Lung (tissue), 11 donors: ENCODE measurements at regions not wholly inside any gene's neighbourhood (a gene's known extent, or its start where the extent isn't known, plus 50 kb on each side); places are given as distances from the start of the nearest gene placed in this dataset.

Experiments
- ATAC-seq: fragments of 200-7000 bp; cut with Tn5 transposase; one replicate; pipeline ENCODE4 v1.9.1; 2020; ENCODE audit warnings: moderate number of reproducible peaks; ENCODE audit not compliant: insufficient read depth, low FRiP score
- DNase-seq, 3 donors: peaks; one replicate each; pipeline ENCODE4 v3.0.0-alpha.2; 2013 to 2017
- H3K27ac ChIP-seq, 2 donors: one replicate each; pipeline ENCODE4 v1.5.1; 2013; ENCODE audit warnings: mild to moderate bottlenecking in 2 of 2, moderate library complexity in 2 of 2, control low read depth in 1 of 2, inconsistent platforms in 1 of 2, low read depth in 1 of 2, low read length in 1 of 2
- H3K27me3 ChIP-seq, 3 donors: one replicate each; pipeline ENCODE4 v1.5.1; 2013; ENCODE audit warnings: low read length in 2 of 3; ENCODE audit not compliant: control insufficient read depth in 3 of 3, insufficient read depth in 3 of 3
- H3K36me3 ChIP-seq, 4 donors: one replicate each; pipeline ENCODE4 v1.5.1; 2013; ENCODE audit warnings: low read length in 4 of 4, mild to moderate bottlenecking in 1 of 4, moderate library complexity in 1 of 4; ENCODE audit not compliant: control insufficient read depth in 4 of 4, insufficient read depth in 4 of 4
- H3K4me1 ChIP-seq, 5 donors: one replicate each; pipeline ENCODE4 v1.5.1; 2013; ENCODE audit warnings: low read length in 5 of 5, mild to moderate bottlenecking in 2 of 5, moderate library complexity in 1 of 5; ENCODE audit not compliant: control insufficient read depth in 5 of 5, insufficient read depth in 5 of 5
- H3K4me3 ChIP-seq: one replicate; pipeline ENCODE4 v1.5.1; 2013; ENCODE audit warnings: mild to moderate bottlenecking, control low read depth, moderate library complexity
- H3K9ac ChIP-seq, 2 donors: one replicate each; pipeline ENCODE4 v1.5.1; 2013; ENCODE audit warnings: low read length in 2 of 2, control low read depth in 1 of 2; ENCODE audit not compliant: insufficient read depth in 1 of 2
- H3K9me3 ChIP-seq, 4 donors: one replicate each; pipeline ENCODE4 v1.5.1; 2013; ENCODE audit warnings: low read length in 3 of 4, mild to moderate bottlenecking in 1 of 4, moderate library complexity in 1 of 4; ENCODE audit not compliant: control insufficient read depth in 4 of 4, insufficient read depth in 3 of 4
- CTCF ChIP-seq: IDR thresholded peaks from 2 replicates; pipeline ENCODE4 v1.5.1; 2012; ENCODE audit warnings: mild to moderate bottlenecking; ENCODE audit errors: control extremely low read depth, extremely low read depth
- WGBS, 2 donors: extraction: QIAGEN DNeasy Blood & Tissue Kit; methylation state at CpG; one replicate each; pipeline ENCODE4 v1.1.7; 2013; 5-methylcytosine and 5-hydroxymethylcytosine counted together
- donor health status: control.
- donor health status: control.
- donor health status: Bipolar disorder and iron deficiency.
- donor health status: healthy.
- donor health status: DM: yes; HTN: yes; CAD: no.

- Histone ChIP-seq H3K4me3 (no peak overlapping the region), H3K27me3 (no peaks in the 10 kb centered on the region), H3K36me3 (no peaks in the 10 kb centered on the region), H3K9me3 (no peaks in the 10 kb centered on the region), H3K4me1 (no peaks in the 10 kb centered on the region), H3K27ac (no peak overlapping the region), H3K9ac (no peak overlapping the region)
- no peak for TF ChIP-seq CTCF
- 78 to 81% methylated on average over 1 of the region's 1 CpG for WGBS, 2 donors
- no peak for ATAC-seq
- DNase-seq = peak in 1 of 3 donors; percentile 10
These were observed 324.0 kb upstream of the DAB1 start for GRCh38 chr1:57747818-57748217.

- H3K9me3 ChIP-seq = peaks cover 0 to 4% (median 0%) of the 10 kb centered on the region in 4 donors
- WGBS, 2 donors = 71 to 80% methylated on average over 4 of the region's 4 CpGs
These were observed 317.7 kb upstream of the DAB1 start for GRCh38 chr1:57741521-57741920.

GRCh38 chr1:57736940-57737339 is 313.1 kb upstream of the DAB1 start:
- Histone ChIP-seq H3K4me3 (no peak overlapping the region), H3K9me3 (peaks cover 0 to 4% (median 0%) of the 10 kb centered on the region in 4 donors), H3K27me3 (no peaks in the 10 kb centered on the region), H3K9ac (no peak overlapping the region), H3K36me3 (no peaks in the 10 kb centered on the region), H3K4me1 (no peaks in the 10 kb centered on the region), H3K27ac (no peak overlapping the region)
- ATAC-seq (no peak), DNase-seq (no peak)
- WGBS, 2 donors = 55 to 66% methylated on average over 6 of the region's 6 CpGs
- TF ChIP-seq CTCF = no peak

More at GRCh38 chr1:57741521-57741920, 317.7 kb upstream of the DAB1 start:
- no peak for TF ChIP-seq CTCF
- no peak for ATAC-seq
- DNase-seq = no peak
- Histone ChIP-seq H3K36me3 (no peaks in the 10 kb centered on the region), H3K4me3 (no peak overlapping the region), H3K27me3 (no peaks in the 10 kb centered on the region), H3K27ac (no peak overlapping the region), H3K4me1 (no peaks in the 10 kb centered on the region), H3K9ac (no peak overlapping the region)

GRCh38 chr1:57729181-57729580 is 305.3 kb upstream of the DAB1 start:
- Histone ChIP-seq H3K27me3 (no peaks in the 10 kb centered on the region), H3K36me3 (no peaks in the 10 kb centered on the region), H3K27ac (no peak overlapping the region), H3K9me3 (no peaks in the 10 kb centered on the region), H3K4me1 (no peaks in the 10 kb centered on the region), H3K4me3 (no peak overlapping the region), H3K9ac (no peak overlapping the region)
- 90 to 98% methylated on average over 7 of the region's 7 CpGs for WGBS, 2 donors
- no peak for DNase-seq
- no peak for ATAC-seq
- no peak for TF ChIP-seq CTCF
